IMR-90 (cell line): ENCODE measurements at regions not wholly inside any gene's neighbourhood (a gene's known extent, or its start where the extent isn't known, plus 50 kb on each side); places are given as distances from the start of the nearest gene placed in this dataset.

ENCODE experiments used
- MXI1 ChIP-seq: IDR thresholded peaks from 2 replicates; pipeline ENCODE4 v1.6.1; 2012; ENCODE audit warnings: low read depth, mild to moderate bottlenecking, low read length, moderate library complexity, borderline replicate concordance
- POLR2A ChIP-seq: IDR thresholded peaks from 2 replicates; pipeline ENCODE4 v1.6.1; 2012; ENCODE audit warnings: mild to moderate bottlenecking, low read depth, low read length
- RAD21 ChIP-seq: IDR thresholded peaks from 2 replicates; pipeline ENCODE4 v1.6.1; 2012; ENCODE audit warnings: low read length, improper control_type of control experiment
- RCOR1 ChIP-seq: IDR thresholded peaks from 2 replicates; pipeline ENCODE4 v1.6.1; 2012; ENCODE audit warnings: mild to moderate bottlenecking, low read length, improper control_type of control experiment; ENCODE audit not compliant: insufficient replicate concordance
- TF ChIP-seq, protein P1 (sequence below): conservative IDR thresholded peaks from 2 replicates; pipeline ENCODE4 v1.5.1; 2012; ENCODE audit warnings: mild to moderate bottlenecking, low read depth, low read length, improper control_type of control experiment
- TF ChIP-seq, protein P2 (sequence below): fragments of 150-350 bp; IDR thresholded peaks from 2 replicates; pipeline ENCODE4 v1.6.1; 2016; ENCODE audit warnings: low read depth, mild to moderate bottlenecking, low read length, moderate library complexity, borderline replicate concordance

GRCh38 chr6:112574190-112574589 lies 227.1 kb downstream of the RFPL4B start:
- TF ChIP-seq POLR2A, result no peak
- TF ChIP-seq, protein P1, sequence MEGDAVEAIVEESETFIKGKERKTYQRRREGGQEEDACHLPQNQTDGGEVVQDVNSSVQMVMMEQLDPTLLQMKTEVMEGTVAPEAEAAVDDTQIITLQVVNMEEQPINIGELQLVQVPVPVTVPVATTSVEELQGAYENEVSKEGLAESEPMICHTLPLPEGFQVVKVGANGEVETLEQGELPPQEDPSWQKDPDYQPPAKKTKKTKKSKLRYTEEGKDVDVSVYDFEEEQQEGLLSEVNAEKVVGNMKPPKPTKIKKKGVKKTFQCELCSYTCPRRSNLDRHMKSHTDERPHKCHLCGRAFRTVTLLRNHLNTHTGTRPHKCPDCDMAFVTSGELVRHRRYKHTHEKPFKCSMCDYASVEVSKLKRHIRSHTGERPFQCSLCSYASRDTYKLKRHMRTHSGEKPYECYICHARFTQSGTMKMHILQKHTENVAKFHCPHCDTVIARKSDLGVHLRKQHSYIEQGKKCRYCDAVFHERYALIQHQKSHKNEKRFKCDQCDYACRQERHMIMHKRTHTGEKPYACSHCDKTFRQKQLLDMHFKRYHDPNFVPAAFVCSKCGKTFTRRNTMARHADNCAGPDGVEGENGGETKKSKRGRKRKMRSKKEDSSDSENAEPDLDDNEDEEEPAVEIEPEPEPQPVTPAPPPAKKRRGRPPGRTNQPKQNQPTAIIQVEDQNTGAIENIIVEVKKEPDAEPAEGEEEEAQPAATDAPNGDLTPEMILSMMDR, result no peak
- TF ChIP-seq MXI1, result no peak
- no peak for TF ChIP-seq RCOR1
- TF ChIP-seq RAD21, result no peak
- TF ChIP-seq, protein P2, sequence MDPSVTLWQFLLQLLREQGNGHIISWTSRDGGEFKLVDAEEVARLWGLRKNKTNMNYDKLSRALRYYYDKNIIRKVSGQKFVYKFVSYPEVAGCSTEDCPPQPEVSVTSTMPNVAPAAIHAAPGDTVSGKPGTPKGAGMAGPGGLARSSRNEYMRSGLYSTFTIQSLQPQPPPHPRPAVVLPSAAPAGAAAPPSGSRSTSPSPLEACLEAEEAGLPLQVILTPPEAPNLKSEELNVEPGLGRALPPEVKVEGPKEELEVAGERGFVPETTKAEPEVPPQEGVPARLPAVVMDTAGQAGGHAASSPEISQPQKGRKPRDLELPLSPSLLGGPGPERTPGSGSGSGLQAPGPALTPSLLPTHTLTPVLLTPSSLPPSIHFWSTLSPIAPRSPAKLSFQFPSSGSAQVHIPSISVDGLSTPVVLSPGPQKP, result no peak
